GM19324 (cell line): ENCODE measurements at regions not wholly inside any gene's neighbourhood (a gene's known extent, or its start where the extent isn't known, plus 50 kb on each side); places are given as distances from the start of the nearest gene placed in this dataset.

ENCODE experiments used
- ATAC-seq: cut with Tn5 transposase; IDR thresholded peaks from one replicate; pipeline ENCODE4 v1.9.1; 2021; ENCODE audit warnings: mild to moderate bottlenecking, moderate library complexity; ENCODE audit not compliant: unreplicated experiment, low FRiP score

DNA sequence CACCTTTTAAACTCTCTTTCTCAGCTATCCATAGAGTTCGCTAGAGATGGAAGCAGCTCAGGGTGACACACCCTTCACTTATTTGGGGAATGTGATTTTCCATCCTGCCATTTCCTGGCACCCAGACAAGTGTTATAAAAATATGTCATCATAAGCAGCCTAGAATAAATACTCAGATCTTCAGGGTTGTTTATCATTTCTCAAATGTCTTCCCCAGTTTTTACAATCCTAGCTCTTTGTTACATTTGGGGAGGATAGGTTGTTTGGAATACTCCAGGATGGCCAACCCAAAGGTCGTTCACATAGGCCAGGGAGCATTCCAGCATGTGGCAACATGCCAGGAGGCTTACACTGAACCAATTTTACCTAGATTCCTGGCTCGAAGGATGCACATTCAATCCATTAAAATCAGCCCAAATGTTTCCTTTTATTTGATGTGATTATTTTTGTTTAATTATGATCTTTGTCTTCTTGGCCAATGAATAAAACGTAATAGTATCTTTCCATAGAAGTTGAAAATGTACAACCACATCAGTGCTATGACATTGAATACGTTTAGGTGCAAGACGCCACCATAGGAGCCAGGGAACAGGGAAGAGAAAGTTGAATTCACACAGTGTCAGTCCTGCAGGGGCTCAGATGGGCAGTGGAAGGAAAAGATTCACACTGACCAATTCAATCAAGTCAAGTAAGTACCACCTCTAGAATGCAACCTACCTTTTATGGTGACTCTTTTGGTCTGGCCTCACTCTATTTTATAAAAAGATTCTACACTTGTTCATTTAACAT, 537.7 kb upstream of the MDFIC2 start:
- no peak for ATAC-seq

DNA sequence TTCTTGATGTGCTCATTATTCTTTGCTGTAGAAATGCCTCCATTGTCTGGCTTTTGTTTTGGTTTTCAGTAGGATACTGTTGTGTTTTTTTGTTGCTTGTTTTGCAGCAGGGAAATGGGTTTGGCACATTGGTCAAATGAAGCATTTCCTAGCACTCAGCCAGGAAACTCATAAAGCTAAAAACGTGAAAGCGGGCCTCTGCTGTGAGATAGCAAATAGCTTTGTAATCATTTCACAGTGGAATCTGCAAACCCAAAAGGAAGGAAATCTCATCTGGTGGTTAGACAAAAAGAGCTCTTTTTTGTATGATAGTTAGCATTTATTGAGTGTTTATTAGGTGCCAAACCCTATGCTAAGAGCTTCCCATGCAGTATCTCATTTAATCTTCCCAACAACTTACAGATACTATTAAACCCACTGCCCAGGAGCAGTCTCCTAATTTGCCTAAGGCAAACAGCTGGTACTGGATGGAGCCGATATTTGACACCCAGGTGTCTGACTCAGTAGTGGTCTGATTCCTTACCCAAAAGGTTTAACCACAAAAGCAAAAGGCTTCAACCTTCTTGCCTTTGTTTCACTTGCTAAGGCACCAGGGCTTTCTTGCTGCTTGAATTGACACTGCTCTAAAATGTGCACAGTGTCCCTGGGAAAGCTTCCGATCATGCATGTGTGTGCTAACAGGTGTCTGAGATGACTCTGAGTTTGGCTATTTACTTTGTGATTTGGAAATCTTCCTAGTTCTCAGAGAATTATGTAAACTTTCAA, 527.9 kb upstream of the MDFIC2 start:
- no peak for ATAC-seq

GRCh38 chr3:70833239-70833960, 521.0 kb upstream of the MDFIC2 start:
- no peak for ATAC-seq

DNA sequence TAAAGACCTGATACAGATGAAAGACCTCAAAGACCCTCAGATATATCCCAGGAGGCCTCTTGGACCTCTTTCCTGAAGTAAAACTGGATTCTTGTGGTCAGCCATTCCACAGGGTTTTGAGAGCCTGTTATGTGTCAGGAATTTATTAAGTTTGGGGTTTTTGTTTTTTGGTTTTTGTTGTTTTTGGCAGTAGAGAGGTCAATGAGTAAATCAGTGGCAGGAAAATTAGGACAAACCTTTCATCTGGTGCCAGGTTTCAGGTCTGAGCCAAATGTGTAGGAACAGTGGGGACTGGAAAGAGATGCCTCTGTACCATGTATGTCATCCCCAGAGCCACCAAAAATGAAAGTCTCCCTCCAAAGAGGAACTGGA, 520.4 kb upstream of the MDFIC2 start:
- no peak for ATAC-seq

DNA sequence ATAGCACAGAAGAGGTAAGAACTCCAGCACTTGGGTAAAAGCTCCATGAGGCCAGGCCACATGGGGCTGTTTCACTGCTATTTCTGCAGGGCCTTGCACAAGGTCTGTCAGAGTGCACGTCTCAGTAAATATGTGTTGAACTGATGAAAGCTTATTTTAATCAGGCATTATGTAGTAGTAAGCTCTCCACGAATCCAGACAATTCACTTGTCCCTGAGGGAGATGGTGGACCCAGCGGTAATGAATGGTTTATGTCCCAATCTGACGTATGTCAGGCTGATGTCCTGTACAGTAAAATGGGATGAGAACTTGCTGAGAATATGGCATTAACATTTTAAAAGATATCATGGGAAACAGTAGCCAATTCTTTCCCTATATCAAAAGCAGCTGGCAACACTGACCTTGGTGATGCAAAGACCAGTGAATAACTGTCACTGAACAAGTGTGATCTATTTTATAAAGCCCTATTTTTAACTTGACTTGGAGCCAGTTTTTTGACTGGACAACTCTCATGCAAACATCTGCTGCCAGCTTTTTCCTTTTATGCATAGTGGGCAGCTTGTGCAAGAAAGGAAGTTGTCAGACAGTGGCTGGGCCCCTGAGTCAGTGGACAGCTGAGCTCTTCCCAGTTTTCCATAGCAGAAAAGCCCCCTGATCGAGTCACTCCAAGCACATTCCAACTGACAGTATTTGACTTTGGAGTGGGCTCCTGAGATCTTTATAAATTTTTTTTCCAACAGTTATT, 519.8 kb upstream of the MDFIC2 start:
- no peak for ATAC-seq

DNA sequence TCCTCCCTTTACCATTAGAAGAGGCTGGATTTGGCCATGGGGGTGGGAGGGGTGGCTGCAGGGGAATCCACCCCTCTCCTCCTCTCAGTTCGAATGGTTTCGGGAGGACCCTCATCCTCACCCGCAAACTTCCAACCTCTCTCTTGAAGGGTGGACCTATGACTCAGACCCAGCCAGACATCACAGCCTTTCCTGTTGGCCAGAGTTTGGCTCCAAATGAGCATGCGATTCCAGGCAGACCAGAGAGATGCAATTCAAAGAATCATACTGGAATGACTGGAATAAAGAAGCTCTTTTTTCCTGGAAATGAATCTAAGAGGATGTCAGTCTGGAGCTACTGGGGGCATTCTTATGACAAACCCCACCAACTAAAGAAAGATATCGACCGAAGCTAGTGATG, 516.7 kb upstream of the MDFIC2 start:
- no peak for ATAC-seq

- no peak for ATAC-seq
Measured at GRCh38 chr3:70824773-70825172, 512.3 kb upstream of the MDFIC2 start.

GRCh38 chr3:70824078-70824477, 511.6 kb upstream of the MDFIC2 start:
- ATAC-seq, result no peak

DNA sequence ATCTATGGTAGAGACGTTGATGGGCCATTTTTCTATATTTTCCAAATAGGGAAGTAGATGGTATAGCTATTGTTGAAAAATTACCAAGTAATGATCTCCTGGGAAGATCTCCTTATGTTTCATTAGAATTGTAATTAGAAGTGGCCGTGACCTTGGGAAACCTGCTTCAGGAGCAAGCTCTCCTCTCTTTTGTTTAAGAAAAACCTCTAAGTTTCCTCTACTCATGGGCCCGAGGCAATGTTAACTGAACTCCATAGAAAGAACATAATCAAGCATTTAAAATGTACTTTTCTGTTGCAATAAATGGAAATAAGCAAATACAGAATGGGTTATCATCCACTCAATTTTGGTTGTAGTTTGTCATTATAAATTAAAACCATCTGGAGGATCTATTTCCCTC, 511.2 kb upstream of the MDFIC2 start:
- no peak for ATAC-seq

DNA sequence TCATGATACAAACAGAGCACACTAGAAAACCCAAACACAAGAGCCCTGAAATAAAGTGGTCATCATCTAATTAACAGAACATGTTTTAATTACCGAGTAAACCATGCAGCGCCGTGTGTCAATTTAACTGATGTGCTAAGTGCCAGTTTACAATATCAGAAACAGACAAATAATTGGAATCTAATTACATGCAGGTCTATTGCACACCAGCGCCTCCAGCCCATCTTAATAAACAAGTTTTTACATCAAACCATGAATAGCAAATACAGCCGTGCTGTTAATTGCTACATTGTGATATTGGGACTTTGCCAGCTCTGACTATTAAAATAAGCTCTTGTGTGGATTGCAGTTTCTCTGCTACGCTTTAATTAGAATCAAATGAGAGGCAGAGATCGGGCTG, 510.2 kb upstream of the MDFIC2 start:
- no peak for ATAC-seq

DNA sequence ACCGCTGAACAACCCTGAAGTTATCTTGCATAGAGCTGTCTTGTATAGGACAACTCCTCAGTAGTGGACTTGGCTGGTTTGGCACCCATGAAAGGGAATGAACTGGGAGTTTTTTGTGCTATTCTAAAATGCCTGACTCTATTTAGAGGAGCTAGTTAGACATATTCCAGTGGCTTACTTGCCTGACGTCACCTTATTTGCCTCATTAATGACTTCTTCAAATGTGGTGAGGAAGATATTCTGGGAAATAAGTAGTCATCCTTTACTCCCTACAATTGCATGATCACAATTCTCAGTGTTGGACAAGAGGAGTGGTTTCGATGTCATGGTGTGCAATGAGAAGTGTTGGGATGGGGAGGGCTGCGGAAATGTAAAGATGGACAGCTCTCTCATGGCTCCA, 509.2 kb upstream of the MDFIC2 start:
- ATAC-seq, result no peak

GRCh38 chr3:70820397-70820796, 508.0 kb upstream of the MDFIC2 start:
- ATAC-seq, result no peak

DNA sequence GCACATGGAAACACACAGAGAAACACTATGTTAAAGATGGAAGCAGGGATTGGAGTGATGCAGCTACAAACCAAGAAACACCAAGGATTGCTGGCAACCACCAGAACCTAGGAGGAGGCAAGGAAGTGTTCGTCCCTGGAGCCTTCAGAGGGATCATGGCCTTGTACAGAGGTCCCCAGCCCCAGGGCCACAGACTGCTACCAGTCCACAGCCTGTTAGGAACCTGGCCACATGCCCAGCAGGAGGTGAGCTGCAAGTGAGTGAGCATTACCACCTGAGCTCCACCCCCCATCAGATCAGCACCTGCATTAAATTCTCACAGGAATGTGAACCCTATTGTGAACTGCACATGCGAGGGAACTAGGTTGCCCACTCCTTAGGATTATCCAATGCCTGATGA, 505.7 kb upstream of the MDFIC2 start:
- no peak for ATAC-seq

- no peak for ATAC-seq
Measured at GRCh38 chr3:70816346-70816745, 503.9 kb upstream of the MDFIC2 start.

DNA sequence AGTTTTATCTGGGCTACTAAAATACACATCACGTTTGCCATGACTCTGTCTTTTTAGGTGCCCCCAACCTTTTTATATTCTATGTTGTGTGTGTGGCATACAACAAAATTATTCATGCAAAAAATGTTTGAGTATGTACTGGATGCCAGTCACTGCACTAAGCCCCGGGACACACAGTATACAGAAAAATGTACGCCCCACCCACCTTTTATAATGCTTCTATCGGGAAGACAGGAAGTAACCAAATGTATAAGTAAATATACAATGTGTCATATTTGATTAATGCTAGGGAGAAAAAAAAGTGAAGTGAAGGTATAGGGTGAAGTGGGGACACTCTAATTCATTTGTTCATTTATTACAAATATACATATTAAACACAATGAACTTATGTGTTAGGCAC, 503.4 kb upstream of the MDFIC2 start:
- ATAC-seq, result no peak

- ATAC-seq, result no peak
Measured at GRCh38 chr3:70813311-70813710, 500.9 kb upstream of the MDFIC2 start.

- no peak for ATAC-seq
Measured at GRCh38 chr3:70811880-70812279, 499.4 kb upstream of the MDFIC2 start.

GRCh38 chr3:70808881-70809280, 496.4 kb upstream of the MDFIC2 start:
- no peak for ATAC-seq

DNA sequence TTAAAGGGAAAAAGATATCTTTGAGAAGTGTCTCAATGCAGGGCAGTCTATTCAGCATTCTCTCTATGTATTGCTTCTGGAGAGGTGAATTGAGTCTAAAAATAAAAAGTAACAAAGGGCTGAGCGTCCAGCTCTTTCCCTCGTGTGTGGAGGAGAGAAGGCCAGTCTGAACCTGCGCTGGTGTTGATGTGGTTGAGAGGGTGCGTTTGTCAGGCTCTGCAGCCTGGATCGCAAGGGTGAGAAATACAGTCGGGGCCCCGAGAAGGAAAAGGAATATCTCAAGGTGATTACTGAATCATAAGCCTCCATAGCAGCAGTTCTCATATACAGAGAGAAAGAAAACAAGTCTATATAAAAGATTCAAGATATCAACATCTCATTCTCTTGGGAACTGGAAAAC, 494.1 kb upstream of the MDFIC2 start:
- no peak for ATAC-seq

DNA sequence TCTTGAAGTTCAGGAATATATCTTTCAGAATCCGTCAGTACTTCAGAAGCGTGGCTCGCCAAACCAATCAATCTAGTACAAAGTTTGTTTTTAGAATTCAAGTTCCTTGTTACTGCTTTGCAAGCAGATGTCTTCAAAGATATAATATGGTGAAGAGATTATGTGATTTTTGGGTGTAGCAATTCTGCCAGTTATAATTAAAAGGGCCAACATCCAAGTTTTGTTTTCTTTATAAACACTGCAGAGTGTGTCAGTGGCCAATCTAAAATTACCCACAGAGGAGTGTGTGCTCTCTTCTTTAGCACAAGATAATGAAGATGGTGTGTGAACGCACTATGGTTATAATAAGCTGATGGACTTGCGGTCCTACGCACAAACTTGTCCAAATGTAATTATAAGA, 493.6 kb upstream of the MDFIC2 start:
- no peak for ATAC-seq
